GM10266 (cell line): ENCODE measurements at regions not wholly inside any gene's neighbourhood (a gene's known extent, or its start where the extent isn't known, plus 50 kb on each side); places are given as distances from the start of the nearest gene placed in this dataset.

Experiments used
- DNase-seq: peaks from one replicate; pipeline ENCODE4 v3.0.0; 2012; ENCODE audit errors: extremely low spot score
- CTCF ChIP-seq: IDR thresholded peaks from 2 replicates; pipeline ENCODE4 v1.5.1; 2012; ENCODE audit warnings: mild to moderate bottlenecking, low read depth; ENCODE audit not compliant: control insufficient read depth, insufficient read depth; ENCODE audit errors: missing control alignments

GRCh38 chr20:39899881-39900280, 789.2 kb downstream of the MAFB start:
- TF ChIP-seq CTCF, result no peak
- no peak for DNase-seq

- TF ChIP-seq CTCF, result no peak
- DNase-seq, result no peak
These were observed 790.6 kb downstream of the MAFB start for GRCh38 chr20:39898467-39898852.

- no peak for TF ChIP-seq CTCF
- no peak for DNase-seq
These were observed 791.1 kb downstream of the MAFB start for GRCh38 chr20:39897781-39898466.

GRCh38 chr20:39897058-39897457, 792.0 kb downstream of the MAFB start:
- TF ChIP-seq CTCF, result no peak

GRCh38 chr20:39894067-39894466, 795.0 kb downstream of the MAFB start:
- no peak for DNase-seq
- no peak for TF ChIP-seq CTCF

More at GRCh38 chr20:39897058-39897457, 792.0 kb downstream of the MAFB start:
- no peak for DNase-seq

GRCh38 chr20:39893003-39893685, 795.9 kb downstream of the MAFB start:
- no peak for TF ChIP-seq CTCF
- no peak for DNase-seq

GRCh38 chr20:39890697-39891096, 798.3 kb downstream of the MAFB start:
- TF ChIP-seq CTCF, result no peak
- DNase-seq, result no peak
